AG04449 (cell line): ENCODE measurements at regions not wholly inside any gene's neighbourhood (a gene's known extent, or its start where the extent isn't known, plus 50 kb on each side); places are given as distances from the start of the nearest gene placed in this dataset.

Experiments
- CTCF ChIA-PET: fragments of 350-600 bp; formaldehyde crosslinking; extraction: SDS; loops from one replicate; lab custom pipeline; 2021; ENCODE audit warnings: antibody characterized with exemption; lab: Yijun Ruan, JAX
- POLR2A ChIA-PET: fragments of 400-600, 350-600 bp; formaldehyde crosslinking; extraction: SDS; loops from one replicate; lab custom pipeline; 2020; ENCODE audit warnings: antibody characterized with exemption, inconsistent platforms; lab: Yijun Ruan, JAX
- DNase-seq: peaks from one replicate; pipeline ENCODE4 v3.0.0-alpha.2; 2010; ENCODE audit warnings: low read depth, low spot score
- H3K4me3 ChIP-seq: 2 replicates; pipeline ENCODE4 v1.5.1; 2011; ENCODE audit warnings: low read depth, mild to moderate bottlenecking, control low read depth, low read length
- TF ChIP-seq, protein P1 (sequence below): IDR thresholded peaks from one replicate; pipeline ENCODE4 v1.5.1; 2011; ENCODE audit warnings: mild to moderate bottlenecking, moderate library complexity, low read length, control low read depth, inconsistent platforms; ENCODE audit not compliant: insufficient read depth; ENCODE audit errors: missing control alignments

- ChIA-PET CTCF (no interaction called here), POLR2A (no interaction called here)
- no peak for DNase-seq
- H3K4me3 ChIP-seq = no peak overlapping the region
- TF ChIP-seq, protein P1, sequence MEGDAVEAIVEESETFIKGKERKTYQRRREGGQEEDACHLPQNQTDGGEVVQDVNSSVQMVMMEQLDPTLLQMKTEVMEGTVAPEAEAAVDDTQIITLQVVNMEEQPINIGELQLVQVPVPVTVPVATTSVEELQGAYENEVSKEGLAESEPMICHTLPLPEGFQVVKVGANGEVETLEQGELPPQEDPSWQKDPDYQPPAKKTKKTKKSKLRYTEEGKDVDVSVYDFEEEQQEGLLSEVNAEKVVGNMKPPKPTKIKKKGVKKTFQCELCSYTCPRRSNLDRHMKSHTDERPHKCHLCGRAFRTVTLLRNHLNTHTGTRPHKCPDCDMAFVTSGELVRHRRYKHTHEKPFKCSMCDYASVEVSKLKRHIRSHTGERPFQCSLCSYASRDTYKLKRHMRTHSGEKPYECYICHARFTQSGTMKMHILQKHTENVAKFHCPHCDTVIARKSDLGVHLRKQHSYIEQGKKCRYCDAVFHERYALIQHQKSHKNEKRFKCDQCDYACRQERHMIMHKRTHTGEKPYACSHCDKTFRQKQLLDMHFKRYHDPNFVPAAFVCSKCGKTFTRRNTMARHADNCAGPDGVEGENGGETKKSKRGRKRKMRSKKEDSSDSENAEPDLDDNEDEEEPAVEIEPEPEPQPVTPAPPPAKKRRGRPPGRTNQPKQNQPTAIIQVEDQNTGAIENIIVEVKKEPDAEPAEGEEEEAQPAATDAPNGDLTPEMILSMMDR = no peak
Measured at GRCh38 chr18:76246590-76246989, 248.5 kb downstream of the ZNF516 start.

GRCh38 chr18:76234676-76235060, 260.4 kb downstream of the ZNF516 start:
- no peak for DNase-seq
- ChIA-PET CTCF (interaction anchor here (1.0 kb wide), 1 partner anchor 22 kb away, joined by 4 read pairs; no protein-coding TSS in a partner anchor), POLR2A (no interaction called here)
- H3K4me3 ChIP-seq = no peak overlapping the region
- TF ChIP-seq, protein P1 = no peak

GRCh38 chr18:76233876-76234675, 261.0 kb downstream of the ZNF516 start:
- POLR2A ChIA-PET = no interaction called here
- H3K4me3 ChIP-seq = no peak overlapping the region
- TF ChIP-seq, protein P1 = no peak
- DNase-seq = no peak
- CTCF ChIA-PET = interaction anchor here (2.0 kb wide), 1 partner anchor 23 kb away, joined by 7 read pairs; no protein-coding TSS in a partner anchor

GRCh38 chr18:76233406-76233805, 261.6 kb downstream of the ZNF516 start:
- POLR2A ChIA-PET = no interaction called here

DNA sequence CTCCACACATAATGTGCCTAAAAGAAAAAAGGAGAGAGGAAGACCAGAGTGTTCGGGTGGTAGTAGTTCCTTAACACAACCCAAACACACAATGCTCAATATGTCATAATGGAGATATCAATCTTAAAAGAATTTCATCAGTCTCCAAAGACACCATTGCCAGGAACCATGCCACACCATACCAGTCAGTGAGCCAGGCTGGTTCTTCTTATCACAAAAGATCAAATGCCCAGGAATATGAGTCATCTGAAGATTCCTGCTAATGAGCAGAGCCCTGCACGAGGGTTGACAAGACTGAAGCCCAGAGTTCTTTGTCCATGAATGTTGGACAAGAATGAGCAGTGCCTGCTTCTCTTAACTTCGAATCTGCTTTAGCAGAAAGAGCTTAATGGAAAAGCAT, 262.3 kb downstream of the ZNF516 start:
- no peak for DNase-seq
- TF ChIP-seq, protein P1 = no peak
- ChIA-PET CTCF (interaction anchor here (2.0 kb wide), 1 partner anchor 24 kb away, joined by 7 read pairs; no protein-coding TSS in a partner anchor), POLR2A (no interaction called here)
- H3K4me3 ChIP-seq = no peak overlapping the region

More at GRCh38 chr18:76233406-76233805, 261.6 kb downstream of the ZNF516 start:
- DNase-seq = no peak
- TF ChIP-seq, protein P1 = no peak
- CTCF ChIA-PET = interaction anchor here (2.0 kb wide), 1 partner anchor 23 kb away, joined by 7 read pairs; no protein-coding TSS in a partner anchor
- no peak overlapping the region for H3K4me3 ChIP-seq

DNA sequence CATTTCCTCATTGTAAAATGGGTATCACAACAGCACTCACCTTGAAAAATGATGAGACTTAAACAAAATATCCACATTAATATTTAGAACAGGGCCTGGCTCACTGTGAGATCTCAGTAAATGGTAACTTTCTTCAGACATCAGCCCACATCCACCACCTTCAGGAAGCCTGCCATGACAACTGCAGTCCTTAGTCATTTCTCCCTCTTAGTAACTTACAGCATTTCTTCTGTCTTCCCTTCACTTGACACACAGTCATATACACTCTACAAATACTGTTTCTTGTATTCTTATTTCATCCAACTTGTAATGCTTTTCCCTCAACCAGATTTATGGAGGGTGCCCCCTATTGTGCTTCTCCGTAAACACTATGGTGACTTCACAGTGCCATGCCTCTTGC, 263.0 kb downstream of the ZNF516 start:
- no peak overlapping the region for H3K4me3 ChIP-seq
- TF ChIP-seq, protein P1 = no peak
- DNase-seq = no peak
- CTCF ChIA-PET = interaction anchor here (2.0 kb wide), 1 partner anchor 25 kb away, joined by 7 read pairs; no protein-coding TSS in a partner anchor
- POLR2A ChIA-PET = no interaction called here
